ENCODE measurements at regions not wholly inside any gene's neighbourhood (a gene's known extent, or its start where the extent isn't known, plus 50 kb on each side); places are given as distances from the start of the nearest gene placed in this dataset.

- intact Hi-C loops (cut with DNase I): no loop called here
- ATAC-seq (no peak), DNase-seq (no peak)
- Histone ChIP-seq H3K4me3 (no peak overlapping the region), H3K36me3 (replicated peaks in 1 of 2; ENCODE audit: insufficient read depth in 1 of 2, low read depth in 2 of 2) (no peaks in the 10 kb centered on the region), H3K4me1 (no peaks in the 10 kb centered on the region), H3K27ac (no peak overlapping the region), H3K27me3 (no peaks in the 10 kb centered on the region), H3K9me3 (no peaks in the 10 kb centered on the region)
- no peak for TF ChIP-seq POLR2A (IDR thresholded peaks at IDR 0.05)
- TF ChIP-seq, protein P1, sequence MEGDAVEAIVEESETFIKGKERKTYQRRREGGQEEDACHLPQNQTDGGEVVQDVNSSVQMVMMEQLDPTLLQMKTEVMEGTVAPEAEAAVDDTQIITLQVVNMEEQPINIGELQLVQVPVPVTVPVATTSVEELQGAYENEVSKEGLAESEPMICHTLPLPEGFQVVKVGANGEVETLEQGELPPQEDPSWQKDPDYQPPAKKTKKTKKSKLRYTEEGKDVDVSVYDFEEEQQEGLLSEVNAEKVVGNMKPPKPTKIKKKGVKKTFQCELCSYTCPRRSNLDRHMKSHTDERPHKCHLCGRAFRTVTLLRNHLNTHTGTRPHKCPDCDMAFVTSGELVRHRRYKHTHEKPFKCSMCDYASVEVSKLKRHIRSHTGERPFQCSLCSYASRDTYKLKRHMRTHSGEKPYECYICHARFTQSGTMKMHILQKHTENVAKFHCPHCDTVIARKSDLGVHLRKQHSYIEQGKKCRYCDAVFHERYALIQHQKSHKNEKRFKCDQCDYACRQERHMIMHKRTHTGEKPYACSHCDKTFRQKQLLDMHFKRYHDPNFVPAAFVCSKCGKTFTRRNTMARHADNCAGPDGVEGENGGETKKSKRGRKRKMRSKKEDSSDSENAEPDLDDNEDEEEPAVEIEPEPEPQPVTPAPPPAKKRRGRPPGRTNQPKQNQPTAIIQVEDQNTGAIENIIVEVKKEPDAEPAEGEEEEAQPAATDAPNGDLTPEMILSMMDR (IDR thresholded peaks at IDR 0.05): no peak
- WGBS, 2 donors: 50 to 57% methylated on average over 7 of the region's 7 CpGs
Observed at GRCh38 chr10:30748152-30748973, 118.8 kb upstream of the LYZL2 start.

GRCh38 chr10:30747633-30748032 lies 118.1 kb upstream of the LYZL2 start:
- no peaks in the 10 kb centered on the region for H3K27me3 ChIP-seq
- WGBS, 2 donors: 63 to 77% methylated on average over 9 of the region's 9 CpGs
- intact Hi-C loops (cut with DNase I): no loop called here
- ATAC-seq (no peak), DNase-seq (no peak)
- no peak for TF ChIP-seq POLR2A (IDR thresholded peaks at IDR 0.05)
- TF ChIP-seq, protein P1 (IDR thresholded peaks at IDR 0.05): no peak
- H3K27ac ChIP-seq: no peak overlapping the region
- H3K4me3 ChIP-seq: no peak overlapping the region
- no peaks in the 10 kb centered on the region for H3K36me3 ChIP-seq (replicated peaks in 1 of 2; ENCODE audit: insufficient read depth in 1 of 2, low read depth in 2 of 2)
- no peaks in the 10 kb centered on the region for H3K9me3 ChIP-seq
- no peaks in the 10 kb centered on the region for H3K4me1 ChIP-seq

- WGBS, 2 donors: 64 to 75% methylated on average over 4 to 5 of the region's 5 CpGs
- DNase-seq: no peak
- H3K36me3 ChIP-seq (replicated peaks in 1 of 2; ENCODE audit: insufficient read depth in 1 of 2, low read depth in 2 of 2): no peaks in the 10 kb centered on the region
- TF ChIP-seq, protein P1 (IDR thresholded peaks at IDR 0.05): no peak
- TF ChIP-seq POLR2A (IDR thresholded peaks at IDR 0.05): no peak
- ATAC-seq: no peak
- no peaks in the 10 kb centered on the region for H3K9me3 ChIP-seq
- intact Hi-C loops (cut with DNase I): no loop called here
- no peaks in the 10 kb centered on the region for H3K27me3 ChIP-seq
- H3K4me3 ChIP-seq: no peak overlapping the region
- H3K27ac ChIP-seq: no peak overlapping the region
- no peaks in the 10 kb centered on the region for H3K4me1 ChIP-seq
Observed at GRCh38 chr10:30745953-30746352, 116.4 kb upstream of the LYZL2 start.

DNA sequence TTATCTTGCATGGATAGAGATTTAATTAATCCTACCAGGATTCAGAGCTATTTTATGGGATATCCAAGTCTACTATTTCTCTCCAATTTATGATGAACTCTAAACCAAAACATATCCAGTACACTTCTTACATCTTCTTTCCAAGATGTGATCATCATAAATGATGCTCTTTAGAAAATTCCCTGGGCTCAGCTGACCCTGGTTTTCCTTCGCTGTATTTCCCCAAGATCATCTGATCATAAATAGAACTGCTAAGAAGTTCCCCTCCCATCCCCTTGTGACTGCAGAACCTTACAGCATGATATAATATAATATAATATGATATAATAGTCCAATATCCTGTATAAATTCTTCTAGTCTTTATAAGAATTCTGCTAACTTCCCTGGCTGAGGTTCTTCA lies 114.6 kb upstream of the LYZL2 start:
- Histone ChIP-seq H3K9me3 (no peaks in the 10 kb centered on the region), H3K36me3 (replicated peaks in 1 of 2; ENCODE audit: insufficient read depth in 1 of 2, low read depth in 2 of 2) (no peaks in the 10 kb centered on the region), H3K27me3 (no peaks in the 10 kb centered on the region), H3K4me3 (no peak overlapping the region), H3K4me1 (no peaks in the 10 kb centered on the region), H3K27ac (no peak overlapping the region)
- ATAC-seq (no peak), DNase-seq (no peak)
- WGBS, 2 donors: 76 to 87% methylated on average over 1 of the region's 1 CpG
- TF ChIP-seq, protein P1 (IDR thresholded peaks at IDR 0.05): no peak
- TF ChIP-seq POLR2A (IDR thresholded peaks at IDR 0.05): no peak
- intact Hi-C loops (cut with DNase I): no loop called here

DNA sequence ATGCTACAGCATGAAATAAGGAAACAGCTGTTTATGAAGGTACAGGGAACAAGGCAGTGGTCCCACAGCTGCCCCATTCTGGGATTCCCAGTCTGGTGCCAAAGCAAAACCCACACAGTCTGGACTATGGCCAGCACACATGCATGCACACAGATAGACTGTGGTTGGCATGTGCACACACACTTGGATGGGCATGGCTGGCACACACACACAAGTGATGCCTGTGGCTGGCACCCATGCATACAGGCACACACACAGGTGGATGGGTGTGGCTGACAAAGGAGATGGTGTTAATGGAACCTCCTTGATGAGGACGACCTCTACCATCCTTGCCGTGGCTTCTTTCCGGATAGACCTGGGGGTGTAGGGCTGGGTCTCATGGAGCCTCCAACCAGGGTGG lies 114.0 kb upstream of the LYZL2 start:
- WGBS, 2 donors: 82 to 93% methylated on average over 3 of the region's 3 CpGs
- DNase-seq (no peak), ATAC-seq (no peak)
- intact Hi-C loops (cut with DNase I): no loop called here
- H3K4me1 ChIP-seq: no peaks in the 10 kb centered on the region
- H3K9me3 ChIP-seq: no peaks in the 10 kb centered on the region
- no peak for TF ChIP-seq POLR2A (IDR thresholded peaks at IDR 0.05)
- TF ChIP-seq, protein P1 (IDR thresholded peaks at IDR 0.05): no peak
- no peaks in the 10 kb centered on the region for H3K36me3 ChIP-seq (replicated peaks in 1 of 2; ENCODE audit: insufficient read depth in 1 of 2, low read depth in 2 of 2)
- no peak overlapping the region for H3K4me3 ChIP-seq
- H3K27ac ChIP-seq: no peak overlapping the region
- H3K27me3 ChIP-seq: no peaks in the 10 kb centered on the region
